HG03521 (cell line): ENCODE measurements at regions not wholly inside any gene's neighbourhood (a gene's known extent, or its start where the extent isn't known, plus 50 kb on each side); places are given as distances from the start of the nearest gene placed in this dataset.

Experiments used
- ATAC-seq: cut with Tn5 transposase; IDR thresholded peaks from one replicate; pipeline ENCODE4 v1.9.1; 2021; ENCODE audit warnings: mild to moderate bottlenecking, moderate library complexity; ENCODE audit not compliant: unreplicated experiment

GRCh38 chr10:123480845-123481244 is 185.3 kb upstream of the GPR26 start:
- no peak for ATAC-seq

- no peak for ATAC-seq
These were observed 181.4 kb upstream of the GPR26 start for GRCh38 chr10:123484722-123485121.

GRCh38 chr10:123485341-123485960 is 180.7 kb upstream of the GPR26 start:
- no peak for ATAC-seq

GRCh38 chr10:123488436-123488835 is 177.7 kb upstream of the GPR26 start:
- ATAC-seq, result no peak

GRCh38 chr10:123491364-123491763 is 174.8 kb upstream of the GPR26 start:
- ATAC-seq, result no peak

- no peak for ATAC-seq
These were observed 174.1 kb upstream of the GPR26 start for GRCh38 chr10:123492016-123492415.

GRCh38 chr10:123494301-123494808 is 171.8 kb upstream of the GPR26 start:
- no peak for ATAC-seq

- no peak for ATAC-seq
These were observed 169.8 kb upstream of the GPR26 start for GRCh38 chr10:123496375-123496774.

- ATAC-seq, result no peak
These were observed 169.0 kb upstream of the GPR26 start for GRCh38 chr10:123496996-123497660.

- ATAC-seq, result no peak
These were observed 166.0 kb upstream of the GPR26 start for GRCh38 chr10:123500110-123500509.

- no peak for ATAC-seq
These were observed 165.0 kb upstream of the GPR26 start for GRCh38 chr10:123501148-123501547.

- no peak for ATAC-seq
These were observed 163.2 kb upstream of the GPR26 start for GRCh38 chr10:123502983-123503382.

- no peak for ATAC-seq
These were observed 159.7 kb upstream of the GPR26 start for GRCh38 chr10:123506455-123506854.

- no peak for ATAC-seq
These were observed 158.9 kb upstream of the GPR26 start for GRCh38 chr10:123507298-123507697.

GRCh38 chr10:123509338-123509737 is 156.8 kb upstream of the GPR26 start:
- no peak for ATAC-seq

- ATAC-seq, result no peak
These were observed 153.0 kb upstream of the GPR26 start for GRCh38 chr10:123512901-123513775.

GRCh38 chr10:123513870-123514269 is 152.3 kb upstream of the GPR26 start:
- ATAC-seq, result no peak

GRCh38 chr10:123514996-123515395 is 151.2 kb upstream of the GPR26 start:
- ATAC-seq, result no peak

GRCh38 chr10:123515661-123516060 is 150.5 kb upstream of the GPR26 start:
- ATAC-seq, result no peak

- ATAC-seq, result no peak
These were observed 149.9 kb upstream of the GPR26 start for GRCh38 chr10:123516291-123516690.

GRCh38 chr10:123517426-123517825 is 148.7 kb upstream of the GPR26 start:
- ATAC-seq, result no peak

- no peak for ATAC-seq
These were observed 148.3 kb upstream of the GPR26 start for GRCh38 chr10:123517901-123518300.
